T-cell (primary cell): ENCODE measurements at regions not wholly inside any gene's neighbourhood (a gene's known extent, or its start where the extent isn't known, plus 50 kb on each side); places are given as distances from the start of the nearest gene placed in this dataset.

Experiments used
- ATAC-seq, 4 experiments: fragments of 200-7000 bp in 3 of 4; fragments of 150-1000 bp in 1 of 4; cut with Tn5 transposase; replicated peaks in 1 of 4; 1 replicate in 3 of 4; 2 replicates in 1 of 4; pipeline ENCODE4 v1.10.0; 2021; ENCODE audit warnings: moderate library complexity in 3 of 4, mild to moderate bottlenecking in 2 of 4, moderate number of reproducible peaks in 1 of 4
- CTCF ChIA-PET, 2 donors: fragments of 300-600 bp; sonication (Branson Sonifier 250); formaldehyde crosslinking; loops; one replicate each; lab custom pipeline; 2022; ENCODE audit warnings: antibody characterized with exemption in 2 of 2; lab: Charles Lee
- POLR2A ChIA-PET, 2 donors: fragments of 300-600 bp; sonication (Branson Sonifier 250); formaldehyde crosslinking; loops; one replicate each; lab custom pipeline; 2022; ENCODE audit warnings: antibody characterized with exemption in 2 of 2; lab: Charles Lee
- DNase-seq, 35 experiments: peaks; one replicate each; pipeline versions ENCODE4 v3.0.0 to v3.0.0-alpha.2; 2013 to 2023
- H3K27ac ChIP-seq: one replicate; pipeline ENCODE4 v1.5.1; 2013; ENCODE audit warnings: low read length
- H3K27me3 ChIP-seq, 2 experiments: replicated peaks in 1 of 2; 1 replicate in 1 of 2; 2 replicates in 1 of 2; pipeline versions ENCODE4 v1.6.1 to v1.7.0; 2013; ENCODE audit warnings: low read length in 1 of 2, mixed read lengths in 1 of 2; ENCODE audit not compliant: control insufficient read depth in 2 of 2, insufficient read depth in 2 of 2; ENCODE audit errors: extremely low read depth in 1 of 2
- H3K36me3 ChIP-seq, 2 donors: 1 replicate in 1 of 2; 2 replicates in 1 of 2; pipeline versions ENCODE4 v1.6.1 to v1.7.0; 2013; ENCODE audit warnings: low read length in 1 of 2; ENCODE audit not compliant: control insufficient read depth in 2 of 2, insufficient read depth in 1 of 2; ENCODE audit errors: extremely low read depth in 1 of 2
- H3K4me1 ChIP-seq, 2 experiments: 1 replicate in 1 of 2; 2 replicates in 1 of 2; pipeline versions ENCODE4 v1.6.1 to v1.7.0; 2013; ENCODE audit warnings: low read length in 2 of 2, mixed read lengths in 1 of 2; ENCODE audit not compliant: insufficient read depth in 2 of 2, control insufficient read depth in 1 of 2; ENCODE audit errors: extremely low read depth in 1 of 2
- H3K4me3 ChIP-seq, 2 donors: 1 replicate in 1 of 2; 2 replicates in 1 of 2; pipeline versions ENCODE4 v1.5.1 to v1.7.0; 2013; ENCODE audit warnings: mild to moderate bottlenecking in 2 of 2, low read length in 1 of 2, moderate library complexity in 1 of 2; ENCODE audit not compliant: control insufficient read depth in 1 of 2; ENCODE audit errors: extremely low read depth in 1 of 2
- H3K9me3 ChIP-seq: 2 replicates; pipeline ENCODE4 v1.7.0; 2013
- H3K27ac Mint-ChIP-seq, 2 donors: one replicate each; pipeline ENCODE4 v1.8.0; 2020 to 2021; ENCODE audit warnings: mild to moderate bottlenecking in 2 of 2, mixed read lengths in 2 of 2
- H3K27me3 Mint-ChIP-seq, 2 donors: one replicate each; pipeline ENCODE4 v1.8.0; 2021 to 2022; ENCODE audit warnings: mixed read lengths in 2 of 2
- H3K36me3 Mint-ChIP-seq: one replicate; pipeline ENCODE4 v1.8.0; 2021; ENCODE audit warnings: mixed read lengths
- H3K4me1 Mint-ChIP-seq, 3 donors: one replicate each; pipeline ENCODE4 v1.8.0; 2020 to 2022; ENCODE audit warnings: mixed read lengths in 3 of 3, mild to moderate bottlenecking in 1 of 3
- H3K4me3 Mint-ChIP-seq, 3 donors: one replicate each; pipeline ENCODE4 v1.8.0; 2020 to 2022; ENCODE audit warnings: mild to moderate bottlenecking in 3 of 3, mixed read lengths in 3 of 3, moderate library complexity in 3 of 3
- H3K9me3 Mint-ChIP-seq, 3 donors: one replicate each; pipeline ENCODE4 v1.8.0; 2020 to 2022; ENCODE audit warnings: mixed read lengths in 3 of 3
- WGBS: methylation state at CpG from one replicate; pipeline ENCODE4 v1.1.5; 2013; ENCODE audit warnings: missing lambda C conversion rate; ENCODE audit not compliant: insufficient coverage; 5-methylcytosine and 5-hydroxymethylcytosine counted together

- 63% methylated on average over 2 of the region's 4 CpGs for WGBS
- Mint-ChIP-seq H3K36me3 (no peaks in the 10 kb centered on the region), H3K27ac (no peak overlapping the region), H3K4me3 (no peak overlapping the region), H3K9me3 (no peaks in the 10 kb centered on the region), H3K4me1 (peaks cover 0 to 2% (median 0%) of the 10 kb centered on the region in 3 donors), H3K27me3 (peaks cover 25 to 28% of the 10 kb centered on the region in 2 donors)
- Histone ChIP-seq H3K4me3 (no peak overlapping the region), H3K27me3 (peaks cover 0 to 6% of the 10 kb centered on the region in 2 experiments), H3K4me1 (no peaks in the 10 kb centered on the region), H3K9me3 (no peaks in the 10 kb centered on the region), H3K27ac (no peak overlapping the region), H3K36me3 (no peaks in the 10 kb centered on the region)
- ChIA-PET CTCF (no interaction called here), POLR2A (no interaction called here)
- ATAC-seq: no peak
- peak in 3 of 35 experiments; percentile 1 to 12 (median 7) for DNase-seq
Observed at GRCh38 chr2:75424936-75425619, 135.7 kb downstream of the EVA1A start.

- Histone ChIP-seq H3K36me3 (no peaks in the 10 kb centered on the region), H3K4me1 (peaks cover 0 to 10% of the 10 kb centered on the region in 2 experiments), H3K27me3 (peaks cover 0 to 6% of the 10 kb centered on the region in 2 experiments), H3K27ac (no peak overlapping the region), H3K9me3 (no peaks in the 10 kb centered on the region), H3K4me3 (no peak overlapping the region)
- no peaks in the 10 kb centered on the region for H3K9me3 Mint-ChIP-seq
- WGBS: no CpG with 5 or more reads among the region's 1 CpG
- POLR2A ChIA-PET: no interaction called here
- no peak overlapping the region for H3K27ac Mint-ChIP-seq
- no peak overlapping the region for H3K4me3 Mint-ChIP-seq
- H3K36me3 Mint-ChIP-seq: no peaks in the 10 kb centered on the region
- CTCF ChIA-PET: no interaction called here
- H3K27me3 Mint-ChIP-seq: peaks cover 9 to 11% of the 10 kb centered on the region in 2 donors
- ATAC-seq: no peak
- peaks cover 2 to 4% (median 2%) of the 10 kb centered on the region in 3 donors for H3K4me1 Mint-ChIP-seq
- no peak for DNase-seq
Observed at GRCh38 chr2:75421986-75422385, 138.8 kb downstream of the EVA1A start.

- Histone ChIP-seq H3K4me1 (peaks cover 0 to 13% of the 10 kb centered on the region in 2 experiments), H3K27ac (peak overlapping the region; percentile 22), H3K4me3 (peak overlapping the region; percentile 34 to 67), H3K9me3 (peaks cover 2% of the 10 kb centered on the region), H3K27me3 (no peaks in the 10 kb centered on the region), H3K36me3 (no peaks in the 10 kb centered on the region)
- Mint-ChIP-seq H3K4me3 (peak overlapping the region; percentile 74 to 89 (median 83)), H3K36me3 (no peaks in the 10 kb centered on the region), H3K27ac (peak overlapping the region; percentile 81 to 88), H3K27me3 (peaks cover 0 to 13% of the 10 kb centered on the region in 2 donors), H3K9me3 (peaks cover 0 to 6% (median under 1%) of the 10 kb centered on the region in 3 donors), H3K4me1 (peaks cover 18 to 48% (median 28%) of the 10 kb centered on the region in 3 donors)
- CTCF ChIA-PET: no interaction called here
- DNase-seq (peak in 17 of 35 experiments; percentile 4 to 53 (median 13)), ATAC-seq (peak; percentile 76 to 95 (median 90))
- POLR2A ChIA-PET: no interaction called here
- 0% methylated on average over 2 of the region's 5 CpGs for WGBS
Observed at GRCh38 chr2:75416420-75417342, 144.1 kb downstream of the EVA1A start.

- H3K4me3 ChIP-seq: peak overlapping the region in 1 of 2 donors; percentile 52
Observed at GRCh38 chr2:75415731-75416130, 145.0 kb downstream of the EVA1A start.

GRCh38 chr2:75415111-75415626, 145.6 kb downstream of the EVA1A start:
- peaks cover 18 to 58% (median 28%) of the 10 kb centered on the region in 3 donors for H3K4me1 Mint-ChIP-seq
- 100% methylated on average over 1 of the region's 4 CpGs for WGBS

More at GRCh38 chr2:75415731-75416130, 145.0 kb downstream of the EVA1A start:
- no peaks in the 10 kb centered on the region for H3K27me3 ChIP-seq
- H3K9me3 ChIP-seq: peaks cover 7% of the 10 kb centered on the region
- H3K4me1 ChIP-seq: peaks cover 0 to 13% of the 10 kb centered on the region in 2 experiments
- DNase-seq (no peak), ATAC-seq (no peak)
- ChIA-PET CTCF (no interaction called here), POLR2A (no interaction called here)
- Mint-ChIP-seq H3K36me3 (no peaks in the 10 kb centered on the region), H3K27me3 (peaks cover 0 to 13% of the 10 kb centered on the region in 2 donors), H3K9me3 (peaks cover under 1 to 13% (median 8%) of the 10 kb centered on the region in 3 donors), H3K27ac (peak overlapping the region in 1 of 2 donors; percentile 53), H3K4me3 (peak overlapping the region in 2 of 3 donors; percentile 83 to 89), H3K4me1 (peaks cover 18 to 55% (median 28%) of the 10 kb centered on the region in 3 donors)
- H3K27ac ChIP-seq: no peak overlapping the region
- no CpG with 5 or more reads among the region's 1 CpG for WGBS
- H3K36me3 ChIP-seq: no peaks in the 10 kb centered on the region

GRCh38 chr2:75411574-75411973, 149.2 kb downstream of the EVA1A start:
- H3K36me3 Mint-ChIP-seq: peaks cover 8% of the 10 kb centered on the region
- peaks cover 0 to 6% of the 10 kb centered on the region in 2 experiments for H3K27me3 ChIP-seq
- H3K9me3 Mint-ChIP-seq: peaks cover 9 to 17% (median 17%) of the 10 kb centered on the region in 3 donors
- H3K27me3 Mint-ChIP-seq: peaks cover 0 to 20% of the 10 kb centered on the region in 2 donors
- peaks cover 0 to 3% of the 10 kb centered on the region in 2 donors for H3K36me3 ChIP-seq
- ATAC-seq (no peak), DNase-seq (no peak)
- no CpG with 5 or more reads among the region's 2 CpGs for WGBS
- ChIA-PET CTCF (interaction anchor here in 1 of 2 donors (0.5 kb wide), 1 partner anchor 951 kb away, joined by 3 read pairs; no protein-coding TSS in a partner anchor), POLR2A (no interaction called here)
- no peak overlapping the region for H3K27ac Mint-ChIP-seq
- H3K9me3 ChIP-seq: peaks cover 9% of the 10 kb centered on the region
- H3K4me3 ChIP-seq: no peak overlapping the region
- no peak overlapping the region for H3K4me3 Mint-ChIP-seq
- H3K4me1 ChIP-seq: peaks cover 0 to 3% of the 10 kb centered on the region in 2 experiments
- H3K4me1 Mint-ChIP-seq: peaks cover 12 to 73% (median 30%) of the 10 kb centered on the region in 3 donors
- H3K27ac ChIP-seq: no peak overlapping the region

More at GRCh38 chr2:75415111-75415626, 145.6 kb downstream of the EVA1A start:
- Mint-ChIP-seq H3K9me3 (peaks cover 5 to 17% (median 14%) of the 10 kb centered on the region in 3 donors), H3K36me3 (peaks cover 5% of the 10 kb centered on the region), H3K27ac (peak overlapping the region in 1 of 2 donors; percentile 9), H3K27me3 (peaks cover 0 to 14% of the 10 kb centered on the region in 2 donors), H3K4me3 (peak overlapping the region in 2 of 3 donors; percentile 83 to 89)
- no peaks in the 10 kb centered on the region for H3K27me3 ChIP-seq
- DNase-seq: no peak
- POLR2A ChIA-PET: no interaction called here
- ATAC-seq: no peak
- H3K9me3 ChIP-seq: peaks cover 9% of the 10 kb centered on the region
- no peaks in the 10 kb centered on the region for H3K36me3 ChIP-seq
- no peak overlapping the region for H3K27ac ChIP-seq
- H3K4me3 ChIP-seq: peak overlapping the region in 1 of 2 donors; percentile 17
- peaks cover 0 to 13% of the 10 kb centered on the region in 2 experiments for H3K4me1 ChIP-seq
- CTCF ChIA-PET: interaction anchor here in 1 of 2 donors (1.0 kb wide), 1 partner anchor 9 kb away, joined by 4 read pairs; no protein-coding TSS in a partner anchor
